Peyer's patch (tissue), 4 donors: ENCODE measurements at regions not wholly inside any gene's neighbourhood (a gene's known extent, or its start where the extent isn't known, plus 50 kb on each side); places are given as distances from the start of the nearest gene placed in this dataset.

Experiments used
- DNase-seq, 3 donors: peaks; one replicate each; pipeline ENCODE4 v3.0.0-alpha.2; 2017 to 2019
- H3K27ac ChIP-seq, 4 donors: fragments of 200-600 bp; sonication (generic); one replicate each; pipeline ENCODE4 v1.5.1; 2016 to 2019
- H3K27me3 ChIP-seq, 2 donors: fragments of 200-600 bp; sonication (generic); one replicate each; pipeline ENCODE4 v1.5.1; 2019
- H3K36me3 ChIP-seq, 3 donors: fragments of 200-600 bp; sonication (generic); one replicate each; pipeline ENCODE4 v1.5.1; 2016 to 2019
- H3K4me1 ChIP-seq, 4 donors: fragments of 200-600 bp; sonication (generic); one replicate each; pipeline ENCODE4 v1.5.1; 2016 to 2019
- H3K4me3 ChIP-seq, 4 donors: fragments of 200-600 bp; sonication (generic); 1 replicate in 3 of 4; 2 replicates in 1 of 4; pipeline ENCODE4 v1.5.1; 2016 to 2019; ENCODE audit warnings: mild to moderate bottlenecking in 1 of 4
- H3K9me3 ChIP-seq, 4 donors: fragments of 200-600 bp; sonication (generic); one replicate each; pipeline ENCODE4 v1.5.1; 2016 to 2019; ENCODE audit warnings: mild to moderate bottlenecking in 1 of 4
- CTCF ChIP-seq, 6 experiments: fragments of 450-650 bp in 4 of 6; fragments of 200-600 bp in 2 of 6; sonication (generic) in 1 of 6; IDR thresholded peaks; one replicate each; pipeline ENCODE4 v1.5.1; 2017 to 2019; ENCODE audit warnings: antibody characterized with exemption in 6 of 6, mild to moderate bottlenecking in 3 of 6, moderate library complexity in 1 of 6
- POLR2A ChIP-seq, 2 donors: fragments of 450-650 bp; IDR thresholded peaks; one replicate each; pipeline ENCODE4 v1.5.1; 2017; ENCODE audit warnings: antibody characterized with exemption in 2 of 2, mild to moderate bottlenecking in 2 of 2, moderate library complexity in 2 of 2

GRCh38 chr7:116356979-116357378 is 142.6 kb upstream of the CAV2 start:
- Histone ChIP-seq H3K27ac (peak overlapping the region in 2 of 4 donors; percentile 9 to 86), H3K4me3 (no peak overlapping the region), H3K4me1 (peaks cover 0 to 10% (median 0%) of the 10 kb centered on the region in 4 donors), H3K36me3 (no peaks in the 10 kb centered on the region), H3K27me3 (no peaks in the 10 kb centered on the region), H3K9me3 (no peaks in the 10 kb centered on the region)
- no peak for DNase-seq
- TF ChIP-seq POLR2A (IDR thresholded peaks at IDR 0.05) (no peak), CTCF (IDR thresholded peaks at IDR 0.05) (no peak)

GRCh38 chr7:116357781-116358670 is 141.5 kb upstream of the CAV2 start:
- Histone ChIP-seq H3K36me3 (no peaks in the 10 kb centered on the region), H3K4me1 (peaks cover 0 to 10% (median 0%) of the 10 kb centered on the region in 4 donors), H3K4me3 (no peak overlapping the region), H3K27me3 (no peaks in the 10 kb centered on the region), H3K9me3 (no peaks in the 10 kb centered on the region), H3K27ac (peak overlapping the region in 2 of 4 donors; percentile 21 to 27)
- TF ChIP-seq CTCF (IDR thresholded peaks at IDR 0.05) (no peak), POLR2A (IDR thresholded peaks at IDR 0.05) (no peak)
- no peak for DNase-seq

- Histone ChIP-seq H3K9me3 (no peaks in the 10 kb centered on the region), H3K4me3 (no peak overlapping the region), H3K36me3 (no peaks in the 10 kb centered on the region), H3K27me3 (no peaks in the 10 kb centered on the region), H3K27ac (no peak overlapping the region), H3K4me1 (no peaks in the 10 kb centered on the region)
- TF ChIP-seq POLR2A (IDR thresholded peaks at IDR 0.05) (no peak), CTCF (IDR thresholded peaks at IDR 0.05) (no peak)
- no peak for DNase-seq
Measured at GRCh38 chr7:116361767-116362166, 137.8 kb upstream of the CAV2 start.

DNA sequence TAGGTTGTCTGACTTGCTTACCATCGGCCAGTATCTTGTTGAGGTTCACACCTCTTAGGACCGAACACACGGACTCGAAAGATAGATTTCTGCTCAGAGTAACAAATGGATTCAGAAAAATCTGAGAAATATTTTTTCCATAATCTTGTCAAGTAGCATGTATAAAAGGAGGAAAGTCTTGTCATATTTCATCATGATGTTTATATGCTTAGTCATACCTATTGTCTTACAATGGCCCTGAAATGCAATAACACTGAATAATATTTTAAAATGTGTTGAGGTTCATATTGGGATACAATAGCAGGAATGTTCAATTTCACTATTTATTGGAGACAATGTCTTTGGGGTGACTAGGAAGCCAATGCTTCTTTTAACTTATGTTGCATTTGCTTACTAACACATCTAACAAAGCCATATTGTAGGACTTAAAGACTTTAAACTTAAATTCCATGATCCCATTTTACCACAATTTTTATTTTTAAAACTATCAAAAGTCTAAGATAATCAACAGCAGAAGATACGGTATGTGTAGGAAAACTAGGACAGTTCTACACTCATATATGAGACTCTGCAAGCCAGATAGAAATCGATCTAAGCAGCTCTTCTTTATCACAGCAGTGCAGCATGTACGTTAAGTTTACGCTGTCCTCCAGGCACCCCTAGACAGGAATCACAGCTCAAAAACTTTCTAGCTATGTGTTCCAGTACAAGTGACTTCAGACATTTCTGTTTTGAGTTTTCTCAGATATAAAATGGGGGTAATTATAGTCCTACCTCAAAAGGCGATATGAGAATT is 135.7 kb upstream of the CAV2 start:
- DNase-seq: no peak
- Histone ChIP-seq H3K4me3 (no peak overlapping the region), H3K36me3 (no peaks in the 10 kb centered on the region), H3K27ac (no peak overlapping the region), H3K27me3 (no peaks in the 10 kb centered on the region), H3K9me3 (no peaks in the 10 kb centered on the region), H3K4me1 (no peaks in the 10 kb centered on the region)
- TF ChIP-seq POLR2A (IDR thresholded peaks at IDR 0.05): no peak
- no peak for TF ChIP-seq CTCF (IDR thresholded peaks at IDR 0.05)

- Histone ChIP-seq H3K27ac (no peak overlapping the region), H3K4me1 (no peaks in the 10 kb centered on the region), H3K4me3 (no peak overlapping the region), H3K9me3 (no peaks in the 10 kb centered on the region), H3K27me3 (no peaks in the 10 kb centered on the region), H3K36me3 (no peaks in the 10 kb centered on the region)
- TF ChIP-seq CTCF (IDR thresholded peaks at IDR 0.05) (no peak), POLR2A (IDR thresholded peaks at IDR 0.05) (no peak)
- DNase-seq: no peak
Measured at GRCh38 chr7:116364469-116364868, 135.1 kb upstream of the CAV2 start.
